GM12864 (cell line): ENCODE measurements at regions not wholly inside any gene's neighbourhood (a gene's known extent, or its start where the extent isn't known, plus 50 kb on each side); places are given as distances from the start of the nearest gene placed in this dataset.

Experiments used
- DNase-seq: peaks from one replicate; pipeline ENCODE4 v3.0.0-alpha.2; 2011; ENCODE audit warnings: low read depth
- H3K4me3 ChIP-seq: 2 replicates; pipeline ENCODE4 v1.5.1; 2011; ENCODE audit warnings: mild to moderate bottlenecking, low read depth, low read length, control low read depth
- TF ChIP-seq, protein P1 (sequence below): IDR thresholded peaks from 2 replicates; pipeline ENCODE4 v1.5.1; 2011; ENCODE audit warnings: low read depth, mild to moderate bottlenecking, moderate library complexity, low read length, control low read depth, inconsistent platforms; ENCODE audit errors: missing control alignments

- no peak overlapping the region for H3K4me3 ChIP-seq
- TF ChIP-seq, protein P1, sequence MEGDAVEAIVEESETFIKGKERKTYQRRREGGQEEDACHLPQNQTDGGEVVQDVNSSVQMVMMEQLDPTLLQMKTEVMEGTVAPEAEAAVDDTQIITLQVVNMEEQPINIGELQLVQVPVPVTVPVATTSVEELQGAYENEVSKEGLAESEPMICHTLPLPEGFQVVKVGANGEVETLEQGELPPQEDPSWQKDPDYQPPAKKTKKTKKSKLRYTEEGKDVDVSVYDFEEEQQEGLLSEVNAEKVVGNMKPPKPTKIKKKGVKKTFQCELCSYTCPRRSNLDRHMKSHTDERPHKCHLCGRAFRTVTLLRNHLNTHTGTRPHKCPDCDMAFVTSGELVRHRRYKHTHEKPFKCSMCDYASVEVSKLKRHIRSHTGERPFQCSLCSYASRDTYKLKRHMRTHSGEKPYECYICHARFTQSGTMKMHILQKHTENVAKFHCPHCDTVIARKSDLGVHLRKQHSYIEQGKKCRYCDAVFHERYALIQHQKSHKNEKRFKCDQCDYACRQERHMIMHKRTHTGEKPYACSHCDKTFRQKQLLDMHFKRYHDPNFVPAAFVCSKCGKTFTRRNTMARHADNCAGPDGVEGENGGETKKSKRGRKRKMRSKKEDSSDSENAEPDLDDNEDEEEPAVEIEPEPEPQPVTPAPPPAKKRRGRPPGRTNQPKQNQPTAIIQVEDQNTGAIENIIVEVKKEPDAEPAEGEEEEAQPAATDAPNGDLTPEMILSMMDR = no peak
- no peak for DNase-seq
These were observed 50.7 kb upstream of the ACOT11 start for GRCh38 chr1:54497338-54497737.

DNA sequence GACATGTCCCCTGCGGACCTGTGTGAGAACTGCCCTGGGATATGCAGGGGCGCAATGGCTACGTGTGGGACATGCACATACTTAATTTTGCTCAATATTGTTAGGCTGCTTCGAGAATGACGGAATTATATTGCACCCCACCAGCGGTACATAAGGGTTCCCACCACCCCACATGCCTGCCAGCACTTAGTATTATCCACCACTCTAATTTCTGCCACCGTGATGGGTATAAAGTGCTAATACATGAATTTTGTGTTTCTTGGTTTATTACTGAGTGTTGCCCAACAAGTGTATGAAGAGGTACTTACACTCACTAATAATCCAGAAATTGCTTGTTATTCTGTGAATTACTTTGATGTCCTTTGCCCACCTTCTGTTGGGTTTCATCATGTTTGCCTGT, 52.1 kb upstream of the ACOT11 start:
- TF ChIP-seq, protein P1 = no peak
- no peak overlapping the region for H3K4me3 ChIP-seq
- no peak for DNase-seq

GRCh38 chr1:54493608-54494007, 54.4 kb upstream of the ACOT11 start:
- TF ChIP-seq, protein P1 = no peak
- no peak for DNase-seq
- no peak overlapping the region for H3K4me3 ChIP-seq

DNA sequence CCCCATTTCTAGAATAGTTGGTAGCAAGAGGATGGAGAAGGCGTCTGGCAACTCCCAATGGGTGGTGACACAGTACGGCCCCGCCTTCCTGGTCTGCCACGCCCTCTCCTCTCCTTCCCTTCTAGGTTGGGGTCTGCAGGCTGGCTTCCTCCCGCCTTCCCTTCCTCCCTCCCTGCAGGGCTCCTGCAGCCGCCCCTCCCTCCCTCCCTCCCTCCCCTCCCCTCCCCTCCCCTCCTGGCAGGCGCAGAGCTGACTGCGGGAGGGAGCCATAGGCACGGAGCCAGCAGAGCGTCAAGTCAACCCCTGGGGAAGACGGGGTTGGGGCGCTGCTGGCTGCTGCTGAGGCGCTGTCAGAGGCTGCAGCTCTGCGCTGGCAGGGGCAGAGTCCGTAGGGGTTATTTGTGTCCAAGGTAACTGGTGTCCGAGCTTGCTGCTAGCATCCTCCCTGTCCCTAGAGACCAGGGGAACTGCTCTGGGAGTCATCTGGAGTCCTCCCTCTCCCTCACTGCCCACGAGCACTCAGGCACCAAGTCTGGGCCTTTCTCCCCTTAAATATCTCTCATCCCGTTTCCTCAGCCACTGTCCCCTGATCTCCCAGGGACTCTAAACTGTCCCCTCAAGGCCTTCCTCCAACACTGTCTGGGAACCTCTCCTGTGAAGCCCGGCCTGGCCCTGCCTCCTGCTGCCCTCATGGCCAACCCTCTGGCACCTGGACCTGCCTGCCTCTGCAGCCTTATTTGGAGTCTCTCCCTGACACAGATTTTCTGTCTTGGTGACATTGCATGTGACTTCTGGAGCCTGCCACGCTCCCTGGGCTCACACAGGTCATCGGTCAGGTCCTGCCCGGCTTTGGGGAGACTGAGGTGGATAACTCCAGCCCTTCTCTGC, 57.4 kb upstream of the ACOT11 start:
- H3K4me3 ChIP-seq = no peak overlapping the region
- TF ChIP-seq, protein P1 = no peak
- no peak for DNase-seq

- TF ChIP-seq, protein P1 = no peak
- DNase-seq = no peak
- H3K4me3 ChIP-seq = peak overlapping the region; percentile 63; the same call in 1 of the 2 replicates
These were observed 58.3 kb upstream of the ACOT11 start for GRCh38 chr1:54489627-54490250.

GRCh38 chr1:54488779-54489626, 59.0 kb upstream of the ACOT11 start:
- DNase-seq = no peak
- H3K4me3 ChIP-seq = peak overlapping the region; percentile 63
- TF ChIP-seq, protein P1 = peak; percentile 76
